Panc1 (cell line): ENCODE measurements at regions not wholly inside any gene's neighbourhood (a gene's known extent, or its start where the extent isn't known, plus 50 kb on each side); places are given as distances from the start of the nearest gene placed in this dataset.

ENCODE experiments used
- ATAC-seq: fragments of 200-7000 bp; cut with Tn5 transposase; 2 replicates; pipeline ENCODE4 v1.9.1; 2020; ENCODE audit warnings: mild to moderate bottlenecking, moderate library complexity
- BruUV-seq: library from RNA; stranded (reverse); fragments of 400-500 nt; replicated peaks from 2 replicates; lab custom pipeline; 2021; lab: Mats Ljungman, UMichigan
- CTCF ChIA-PET: fragments of 300-600 bp; sonication (Branson Sonifier 250); formaldehyde crosslinking; loops from one replicate; lab custom pipeline; 2022; ENCODE audit warnings: antibody characterized with exemption; lab: Charles Lee
- POLR2A ChIA-PET: fragments of 300-600 bp; sonication (Branson Sonifier 250); formaldehyde crosslinking; loops from one replicate; lab custom pipeline; 2022; ENCODE audit warnings: antibody characterized with exemption; lab: Charles Lee
- DNase-seq: peaks from one replicate; pipeline ENCODE4 v3.0.0-alpha.2; 2010; ENCODE audit warnings: low read depth, low spot score
- H3K27ac ChIP-seq: 2 replicates; pipeline ENCODE4 v1.5.1; 2011; ENCODE audit warnings: mild to moderate bottlenecking, low read length, inconsistent platforms
- H3K27me3 ChIP-seq: fragments of 200-500 bp; sonication (Bioruptor generic); 2 replicates; pipeline ENCODE4 v1.6.0; 2014; ENCODE audit warnings: low read length, inconsistent platforms; ENCODE audit not compliant: control insufficient read depth, insufficient read depth
- H3K36me3 ChIP-seq: fragments of 200-500 bp; sonication (Bioruptor generic); 2 replicates; pipeline ENCODE4 v1.5.1; 2014; ENCODE audit warnings: inconsistent platforms, mild to moderate bottlenecking, low read length, moderate library complexity; ENCODE audit not compliant: control insufficient read depth, insufficient read depth
- H3K4me1 ChIP-seq: 2 replicates; pipeline ENCODE4 v1.5.1; 2011; ENCODE audit warnings: inconsistent platforms, mild to moderate bottlenecking, low read length, moderate library complexity; ENCODE audit not compliant: control insufficient read depth, insufficient read depth
- H3K4me3 ChIP-seq, 2 experiments: 2 replicates each; pipeline ENCODE4 v1.5.1; 2011 to 2012; ENCODE audit warnings: low read depth in 2 of 2, low read length in 2 of 2, mild to moderate bottlenecking in 2 of 2, inconsistent platforms in 1 of 2, moderate library complexity in 1 of 2
- H3K9me3 ChIP-seq: fragments of 200-500 bp; sonication (Bioruptor generic); 2 replicates; pipeline ENCODE4 v1.5.1; 2014; ENCODE audit warnings: low read depth, mild to moderate bottlenecking, inconsistent platforms, low read length, moderate library complexity; ENCODE audit not compliant: control insufficient read depth, insufficient read depth
- CTCF ChIP-seq: fragments of 450-650 bp; IDR thresholded peaks from 2 replicates; pipeline ENCODE4 v1.5.1; 2017; ENCODE audit warnings: mild to moderate bottlenecking
- POLR2AphosphoS5 ChIP-seq: IDR thresholded peaks from 2 replicates; pipeline ENCODE4 v1.6.1; 2012; ENCODE audit warnings: mild to moderate bottlenecking, low read depth, low read length, moderate library complexity
- REST ChIP-seq, 2 experiments: IDR thresholded peaks; 2 replicates each; pipeline ENCODE4 v1.6.1; 2011 to 2012; ENCODE audit warnings: low read depth in 2 of 2, control low read depth in 1 of 2, low read length in 1 of 2, mild to moderate bottlenecking in 1 of 2, moderate library complexity in 1 of 2; ENCODE audit not compliant: insufficient read depth in 1 of 2
- SIN3A ChIP-seq: IDR thresholded peaks from 2 replicates; pipeline ENCODE4 v1.6.1; 2012; ENCODE audit warnings: low read depth, mild to moderate bottlenecking, low read length, moderate library complexity, borderline replicate concordance; ENCODE audit not compliant: insufficient read depth
- TCF7L2 ChIP-seq: IDR thresholded peaks from 2 replicates; pipeline ENCODE4 v1.6.1; 2011; ENCODE audit warnings: mild to moderate bottlenecking, low read depth, low read length, inconsistent platforms
- in situ Hi-C: cut with HindIII; loops from 2 replicates; pipeline ENCODE4 v1.10.0; 2016; ENCODE audit warnings: low sequenced_read_pairs, low pct_unique_long_range_greater_than_20kb
- intact Hi-C: fragments of 100-400 bp; cut with micrococcal nuclease; formaldehyde crosslinking; loops from one replicate; pipeline ENCODE4 v1.10.0; 2022; ENCODE audit not compliant: unreplicated experiment

GRCh38 chr13:110815471-110816204, 99.2 kb downstream of the ANKRD10 start:
- BruUV-seq = no TSS peak
- ChIA-PET POLR2A (no interaction called here), CTCF (no interaction called here)
- DNase-seq (no peak), ATAC-seq (no peak)
- no peak for TF ChIP-seq TCF7L2
- no peak for TF ChIP-seq SIN3A
- TF ChIP-seq CTCF = no peak
- no peak for TF ChIP-seq REST (IDR thresholded peaks at IDR 0.05; ENCODE audit: insufficient read depth in 1 of 2, low read depth in 2 of 2, low read length in 1 of 2)
- TF ChIP-seq POLR2AphosphoS5 = no peak
- no peaks in the 10 kb centered on the region for H3K36me3 ChIP-seq
- H3K27me3 ChIP-seq = no peaks in the 10 kb centered on the region
- no peak overlapping the region for H3K27ac ChIP-seq
- in situ Hi-C loops = no loop called here
- H3K4me3 ChIP-seq = no peak overlapping the region
- H3K9me3 ChIP-seq = no peaks in the 10 kb centered on the region
- intact Hi-C loops = no loop called here
- H3K4me1 ChIP-seq = no peaks in the 10 kb centered on the region

- Histone ChIP-seq H3K9me3 (no peaks in the 10 kb centered on the region), H3K27me3 (no peaks in the 10 kb centered on the region), H3K36me3 (no peaks in the 10 kb centered on the region), H3K4me3 (no peak overlapping the region), H3K27ac (no peak overlapping the region), H3K4me1 (no peaks in the 10 kb centered on the region)
- DNase-seq (no peak), ATAC-seq (no peak)
- in situ Hi-C loops = no loop called here
- ChIA-PET POLR2A (no interaction called here), CTCF (no interaction called here)
- intact Hi-C loops = no loop called here
- BruUV-seq = no TSS peak
- TF ChIP-seq TCF7L2 = no peak
- no peak for TF ChIP-seq SIN3A
- no peak for TF ChIP-seq POLR2AphosphoS5
- TF ChIP-seq CTCF = no peak
- TF ChIP-seq REST (IDR thresholded peaks at IDR 0.05; ENCODE audit: insufficient read depth in 1 of 2, low read depth in 2 of 2, low read length in 1 of 2) = no peak
These were observed 98.4 kb downstream of the ANKRD10 start for GRCh38 chr13:110816500-110816899.
